ENCODE measurements at regions not wholly inside any gene's neighbourhood (a gene's known extent, or its start where the extent isn't known, plus 50 kb on each side); places are given as distances from the start of the nearest gene placed in this dataset.

DNA sequence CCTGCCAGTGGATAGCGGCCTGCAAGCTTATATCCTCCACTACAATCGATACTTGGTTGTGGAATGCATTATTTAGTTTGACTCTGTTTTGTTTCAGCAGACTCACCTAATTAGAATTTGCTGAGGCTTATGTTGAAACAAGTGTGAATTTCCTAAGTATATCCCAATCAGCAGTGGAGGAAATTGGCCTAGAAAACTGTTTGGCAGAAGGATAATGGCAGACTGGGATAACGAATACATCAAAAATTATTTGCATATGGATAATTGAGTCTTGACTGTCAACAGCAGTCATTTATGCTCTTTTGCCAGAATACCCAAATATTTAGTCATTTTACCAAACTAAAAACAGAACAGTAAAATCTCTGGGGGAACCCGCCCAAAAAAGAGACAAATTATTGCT is 261.0 kb downstream of the DOK5 start:
- Histone ChIP-seq H3K4me1 (ENCODE audit: control insufficient read depth, extremely low read depth, insufficient read depth, low read length) (no peaks in the 10 kb centered on the region), H3K4me3 (replicated peaks in 1 of 4; ENCODE audit: control extremely low read depth in 1 of 4, insufficient read depth in 1 of 4, low read depth in 3 of 4, low read length in 4 of 4) (no peak overlapping the region), H3K27me3 (ENCODE audit: control insufficient read depth, insufficient read depth, low read length) (no peaks in the 10 kb centered on the region), H3K4me2 (ENCODE audit: extremely low read depth, insufficient read depth, low read length) (no peak overlapping the region), H2AFZ (ENCODE audit: low read length) (no peak overlapping the region), H3K36me3 (ENCODE audit: control insufficient read depth, insufficient read depth, low read length) (no peaks in the 10 kb centered on the region), H3K9me3 (ENCODE audit: control insufficient read depth, insufficient read depth, low read depth, low read length) (no peaks in the 10 kb centered on the region), H3K79me2 (ENCODE audit: control insufficient read depth, insufficient read depth, low read length) (no peaks in the 10 kb centered on the region), H3K9ac (ENCODE audit: insufficient read depth, low read length) (no peak overlapping the region), H3K27ac (ENCODE audit: insufficient read depth, low read length) (no peak overlapping the region), H4K20me1 (ENCODE audit: control insufficient read depth, extremely low read depth, insufficient read depth, low read length) (no peaks in the 10 kb centered on the region)
- TF ChIP-seq, protein P1, sequence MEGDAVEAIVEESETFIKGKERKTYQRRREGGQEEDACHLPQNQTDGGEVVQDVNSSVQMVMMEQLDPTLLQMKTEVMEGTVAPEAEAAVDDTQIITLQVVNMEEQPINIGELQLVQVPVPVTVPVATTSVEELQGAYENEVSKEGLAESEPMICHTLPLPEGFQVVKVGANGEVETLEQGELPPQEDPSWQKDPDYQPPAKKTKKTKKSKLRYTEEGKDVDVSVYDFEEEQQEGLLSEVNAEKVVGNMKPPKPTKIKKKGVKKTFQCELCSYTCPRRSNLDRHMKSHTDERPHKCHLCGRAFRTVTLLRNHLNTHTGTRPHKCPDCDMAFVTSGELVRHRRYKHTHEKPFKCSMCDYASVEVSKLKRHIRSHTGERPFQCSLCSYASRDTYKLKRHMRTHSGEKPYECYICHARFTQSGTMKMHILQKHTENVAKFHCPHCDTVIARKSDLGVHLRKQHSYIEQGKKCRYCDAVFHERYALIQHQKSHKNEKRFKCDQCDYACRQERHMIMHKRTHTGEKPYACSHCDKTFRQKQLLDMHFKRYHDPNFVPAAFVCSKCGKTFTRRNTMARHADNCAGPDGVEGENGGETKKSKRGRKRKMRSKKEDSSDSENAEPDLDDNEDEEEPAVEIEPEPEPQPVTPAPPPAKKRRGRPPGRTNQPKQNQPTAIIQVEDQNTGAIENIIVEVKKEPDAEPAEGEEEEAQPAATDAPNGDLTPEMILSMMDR (conservative IDR thresholded peaks at IDR 0.05 in 1 of 2, IDR thresholded peaks at IDR 0.05 in 1 of 2; ENCODE audit: low read depth in 1 of 2, low read length in 2 of 2) = no peak
- no peak for TF ChIP-seq EZH2 (IDR thresholded peaks at IDR 0.05; ENCODE audit: low read length, missing control alignments)
- DNase-seq (ENCODE audit: low read depth in 2 of 2) = no peak

DNA sequence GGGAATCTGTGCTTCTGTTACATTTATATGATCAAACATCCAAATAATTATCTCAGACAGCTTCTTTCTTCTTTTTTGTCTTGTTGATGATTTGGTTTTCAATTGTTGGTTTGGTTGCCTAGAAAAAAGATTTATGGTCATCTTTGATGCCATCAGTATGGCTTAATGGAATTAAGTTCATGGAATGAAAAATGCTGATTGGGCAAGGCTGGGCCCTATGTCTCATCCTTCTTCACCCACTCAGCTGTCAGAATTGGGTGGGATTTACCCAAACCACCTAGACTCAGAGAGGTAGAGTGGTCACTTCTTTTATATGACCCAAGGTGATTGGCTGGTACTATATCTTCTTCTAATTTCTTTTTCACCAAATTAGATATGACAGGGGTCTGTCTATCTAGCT is 258.3 kb downstream of the DOK5 start:
- H3K27ac ChIP-seq (ENCODE audit: insufficient read depth, low read length) = no peak overlapping the region
- no peaks in the 10 kb centered on the region for H3K4me1 ChIP-seq (ENCODE audit: control insufficient read depth, extremely low read depth, insufficient read depth, low read length)
- no peaks in the 10 kb centered on the region for H3K36me3 ChIP-seq (ENCODE audit: control insufficient read depth, insufficient read depth, low read length)
- no peaks in the 10 kb centered on the region for H3K9me3 ChIP-seq (ENCODE audit: control insufficient read depth, insufficient read depth, low read depth, low read length)
- no peaks in the 10 kb centered on the region for H4K20me1 ChIP-seq (ENCODE audit: control insufficient read depth, extremely low read depth, insufficient read depth, low read length)
- H3K79me2 ChIP-seq (ENCODE audit: control insufficient read depth, insufficient read depth, low read length) = no peaks in the 10 kb centered on the region
- H3K27me3 ChIP-seq (ENCODE audit: control insufficient read depth, insufficient read depth, low read length) = no peaks in the 10 kb centered on the region
- no peak overlapping the region for H3K4me2 ChIP-seq (ENCODE audit: extremely low read depth, insufficient read depth, low read length)
- H3K4me3 ChIP-seq (replicated peaks in 1 of 4; ENCODE audit: control extremely low read depth in 1 of 4, insufficient read depth in 1 of 4, low read depth in 3 of 4, low read length in 4 of 4) = no peak overlapping the region
- DNase-seq (ENCODE audit: low read depth in 2 of 2) = no peak
- no peak for TF ChIP-seq EZH2 (IDR thresholded peaks at IDR 0.05; ENCODE audit: low read length, missing control alignments)
- TF ChIP-seq, protein P1 (conservative IDR thresholded peaks at IDR 0.05 in 1 of 2, IDR thresholded peaks at IDR 0.05 in 1 of 2; ENCODE audit: low read depth in 1 of 2, low read length in 2 of 2) = no peak
- no peak overlapping the region for H3K9ac ChIP-seq (ENCODE audit: insufficient read depth, low read length)
- no peak overlapping the region for H2AFZ ChIP-seq (ENCODE audit: low read length)

DNA sequence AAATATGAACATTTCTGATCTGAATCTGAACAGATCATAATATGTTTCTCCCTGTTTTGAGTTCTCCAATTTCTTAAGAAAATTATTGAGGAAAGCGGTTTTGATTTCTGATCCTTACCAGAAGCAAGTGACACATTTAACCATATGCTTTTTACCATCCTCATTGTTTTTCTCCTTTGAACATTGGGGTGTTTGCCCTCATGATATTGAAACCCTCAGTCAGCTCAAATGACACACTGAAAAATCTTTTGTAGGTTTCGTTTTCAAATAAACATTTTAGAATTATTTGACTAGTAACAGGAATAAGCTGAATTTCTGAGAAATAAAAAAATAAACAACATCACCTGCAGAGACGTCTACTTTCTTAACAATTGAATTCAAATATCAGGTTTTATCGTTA is 252.1 kb downstream of the DOK5 start:
- TF ChIP-seq, protein P1 (conservative IDR thresholded peaks at IDR 0.05 in 1 of 2, IDR thresholded peaks at IDR 0.05 in 1 of 2; ENCODE audit: low read depth in 1 of 2, low read length in 2 of 2) = no peak
- TF ChIP-seq EZH2 (IDR thresholded peaks at IDR 0.05; ENCODE audit: low read length, missing control alignments) = no peak
- no peak overlapping the region for H3K27ac ChIP-seq (ENCODE audit: insufficient read depth, low read length)
- H3K4me1 ChIP-seq (ENCODE audit: control insufficient read depth, extremely low read depth, insufficient read depth, low read length) = no peaks in the 10 kb centered on the region
- no peak overlapping the region for H2AFZ ChIP-seq (ENCODE audit: low read length)
- no peak for DNase-seq (ENCODE audit: low read depth in 2 of 2)
- H3K9me3 ChIP-seq (ENCODE audit: control insufficient read depth, insufficient read depth, low read depth, low read length) = no peaks in the 10 kb centered on the region
- H4K20me1 ChIP-seq (ENCODE audit: control insufficient read depth, extremely low read depth, insufficient read depth, low read length) = no peaks in the 10 kb centered on the region
- no peak overlapping the region for H3K4me3 ChIP-seq (replicated peaks in 1 of 4; ENCODE audit: control extremely low read depth in 1 of 4, insufficient read depth in 1 of 4, low read depth in 3 of 4, low read length in 4 of 4)
- H3K9ac ChIP-seq (ENCODE audit: insufficient read depth, low read length) = no peak overlapping the region
- H3K27me3 ChIP-seq (ENCODE audit: control insufficient read depth, insufficient read depth, low read length) = no peaks in the 10 kb centered on the region
- no peak overlapping the region for H3K4me2 ChIP-seq (ENCODE audit: extremely low read depth, insufficient read depth, low read length)
- no peaks in the 10 kb centered on the region for H3K79me2 ChIP-seq (ENCODE audit: control insufficient read depth, insufficient read depth, low read length)
- H3K36me3 ChIP-seq (ENCODE audit: control insufficient read depth, insufficient read depth, low read length) = no peaks in the 10 kb centered on the region

Measured in fibroblast of lung (primary cell).